GM10248 (cell line): ENCODE measurements at regions not wholly inside any gene's neighbourhood (a gene's known extent, or its start where the extent isn't known, plus 50 kb on each side); places are given as distances from the start of the nearest gene placed in this dataset.

Experiments
- CTCF ChIA-PET: fragments of 300-600 bp; sonication (Branson Sonifier 250); formaldehyde crosslinking; extraction: SDS; loops from one replicate; lab custom pipeline; 2021; ENCODE audit warnings: antibody characterized with exemption; lab: Yijun Ruan, JAX
- POLR2A ChIA-PET: fragments of 350-650 bp; sonication (Branson Sonifier 250); formaldehyde crosslinking; extraction: SDS; loops from one replicate; lab custom pipeline; 2020; ENCODE audit warnings: antibody characterized with exemption; lab: Yijun Ruan, JAX
- DNase-seq: peaks from one replicate; pipeline ENCODE4 v3.0.0; 2012; ENCODE audit errors: extremely low spot score
- CTCF ChIP-seq: IDR thresholded peaks from 2 replicates; pipeline ENCODE4 v1.5.1; 2012; ENCODE audit warnings: mild to moderate bottlenecking, low read depth; ENCODE audit errors: extremely low read depth, missing control alignments, control extremely low read depth

DNA sequence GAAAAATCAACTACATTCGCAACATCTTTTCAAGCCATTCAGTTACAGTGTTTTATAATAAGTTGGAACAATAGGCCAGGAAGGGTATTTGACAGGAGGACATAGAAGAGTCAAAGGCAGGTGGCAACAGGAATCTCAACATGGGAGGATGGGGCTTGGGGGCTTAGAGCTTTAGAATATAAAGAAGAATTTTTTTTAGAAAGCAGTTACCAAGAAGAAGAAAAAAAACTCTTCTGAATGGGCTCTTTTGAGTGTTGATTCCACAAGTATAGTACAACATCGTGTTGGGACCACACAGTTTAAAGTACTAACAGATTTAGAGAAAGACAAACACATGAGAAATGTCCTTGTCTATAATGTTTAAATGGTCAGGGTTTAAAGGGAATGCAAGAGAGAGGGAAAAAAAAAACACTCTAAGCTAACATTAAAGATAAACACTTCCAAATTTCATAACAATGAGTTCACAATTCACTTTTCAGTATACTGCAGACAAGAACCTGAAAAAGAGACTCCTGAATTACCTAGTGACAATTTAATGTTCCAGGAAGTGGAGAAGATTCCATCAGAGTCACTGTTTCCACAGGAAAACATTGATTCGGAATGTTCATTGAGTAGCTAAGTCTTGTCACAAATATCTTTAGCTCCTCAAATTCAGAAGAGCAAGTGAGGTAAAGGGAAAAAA lies 282.3 kb downstream of the DEPDC1B start:
- ChIA-PET CTCF (interaction anchor here (1.4 kb wide), 1 partner anchor 10 kb away, joined by 4 read pairs; no protein-coding TSS in a partner anchor), POLR2A (no interaction called here)
- no peak for DNase-seq
- no peak for TF ChIP-seq CTCF

DNA sequence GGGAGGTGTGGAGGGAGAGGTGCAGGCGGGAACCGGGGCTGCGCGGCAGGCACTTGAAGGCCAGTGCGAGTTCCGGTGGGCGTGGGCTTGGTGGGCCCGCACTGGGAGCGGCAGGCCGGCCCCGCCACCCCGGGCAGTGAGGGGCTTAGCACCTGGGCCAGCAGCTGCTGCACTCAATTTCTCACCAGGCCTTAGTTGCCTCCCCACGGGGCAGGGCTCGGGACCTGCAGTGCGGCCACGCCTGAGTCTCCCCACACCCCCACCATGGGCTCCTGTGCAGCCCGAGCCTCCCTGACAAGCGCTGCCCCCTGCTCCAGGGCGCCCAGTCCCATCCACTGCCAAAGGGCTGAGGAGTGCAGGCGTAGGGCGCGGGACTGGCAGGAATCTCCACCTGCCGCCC lies 284.5 kb downstream of the DEPDC1B start:
- ChIA-PET POLR2A (no interaction called here), CTCF (no interaction called here)
- no peak for TF ChIP-seq CTCF
- no peak for DNase-seq

GRCh38 chr5:60410427-60410826 lies 289.5 kb downstream of the DEPDC1B start:
- ChIA-PET CTCF (interaction anchor here (1.2 to 2.1 kb wide), 4 partner anchors 16 to 47 kb away, joined by 3 to 6 read pairs (median 4); no protein-coding TSS in a partner anchor), POLR2A (no interaction called here)
- TF ChIP-seq CTCF, result no peak
- no peak for DNase-seq

GRCh38 chr5:60404171-60404570 lies 295.8 kb downstream of the DEPDC1B start:
- ChIA-PET POLR2A (no interaction called here), CTCF (interaction anchor here (1.1 kb wide), 1 partner anchor 9 kb away, joined by 3 read pairs; no protein-coding TSS in a partner anchor)
- TF ChIP-seq CTCF, result no peak
- no peak for DNase-seq

DNA sequence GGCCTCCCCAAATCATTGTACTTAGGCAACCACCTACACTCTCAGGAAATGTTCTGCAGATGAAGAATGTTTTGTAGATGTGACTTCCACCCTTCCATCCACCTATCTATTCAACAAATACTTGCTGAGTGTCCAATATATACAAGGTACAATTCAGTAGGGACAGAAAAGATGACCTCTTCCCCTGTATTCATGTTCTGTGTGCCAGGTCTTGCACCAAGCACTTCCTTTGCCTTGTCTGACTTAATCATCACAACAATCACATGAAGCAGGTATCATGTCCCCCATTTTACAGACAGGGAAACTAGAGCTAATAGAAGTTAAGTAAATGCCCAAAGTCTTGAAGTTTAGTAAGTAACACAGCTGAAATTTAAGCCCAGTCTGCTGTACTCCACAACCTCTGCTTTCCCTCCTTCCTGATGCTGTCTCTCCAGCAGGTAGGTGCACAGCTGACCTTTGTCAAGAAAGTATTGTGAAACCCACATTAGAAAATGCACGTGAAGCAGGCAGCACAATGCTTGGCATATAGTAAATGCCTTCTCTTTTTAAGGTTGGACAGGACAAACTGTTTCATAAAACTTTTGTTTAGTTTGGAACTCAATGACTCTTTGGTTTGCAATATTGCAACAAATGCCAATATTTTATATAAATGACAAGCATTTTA lies 296.5 kb downstream of the DEPDC1B start:
- no peak for DNase-seq
- no peak for TF ChIP-seq CTCF
- CTCF ChIA-PET, result interaction anchor here (1.0 to 1.9 kb wide), 4 partner anchors 8 to 24 kb away, joined by 3 to 5 read pairs (median 4); no protein-coding TSS in a partner anchor
- POLR2A ChIA-PET, result no interaction called here

GRCh38 chr5:60402161-60402785 lies 297.7 kb downstream of the DEPDC1B start:
- DNase-seq, result no peak
- no peak for TF ChIP-seq CTCF
- ChIA-PET CTCF (interaction anchor here (1.4 to 1.9 kb wide), 2 partner anchors 12 to 18 kb away, joined by 4 to 5 read pairs; no protein-coding TSS in a partner anchor), POLR2A (no interaction called here)
